Glomerular visceral epithelial cell (primary cell): ENCODE measurements at regions not wholly inside any gene's neighbourhood (a gene's known extent, or its start where the extent isn't known, plus 50 kb on each side); places are given as distances from the start of the nearest gene placed in this dataset.
A peak's percentile ranks its signal among the peaks of the same experiment; 100 is the strongest.
"Not testable (repeated sequence)": the region's sequence is repeated elsewhere in the genome, so short reads cannot be mapped to it uniquely, and the experiment has no call there.

Experiments
- DNase-seq: peaks from one replicate; pipeline ENCODE4 v3.0.0-alpha.2; 2016; ENCODE audit errors: extremely low spot score

GRCh38 chr15:81822587-81822986 lies 223.2 kb downstream of the MEX3B start:
- not testable (repeated sequence) for DNase-seq

GRCh38 chr15:81819924-81820635 lies 225.7 kb downstream of the MEX3B start:
- DNase-seq: no peak

GRCh38 chr15:81814882-81815455 lies 230.8 kb downstream of the MEX3B start:
- DNase-seq: no peak

- no peak for DNase-seq
Measured at GRCh38 chr15:81813215-81813614, 232.6 kb downstream of the MEX3B start.

- no peak for DNase-seq
Measured at GRCh38 chr15:81812456-81812855, 233.4 kb downstream of the MEX3B start.

GRCh38 chr15:81811736-81812135 lies 234.1 kb downstream of the MEX3B start:
- no peak for DNase-seq

GRCh38 chr15:81809543-81809942 lies 236.3 kb downstream of the MEX3B start:
- peak; percentile 1 for DNase-seq

GRCh38 chr15:81807806-81808205 lies 238.0 kb downstream of the MEX3B start:
- no peak for DNase-seq

GRCh38 chr15:81807186-81807585 lies 238.6 kb downstream of the MEX3B start:
- no peak for DNase-seq

GRCh38 chr15:81795899-81796298 lies 249.9 kb downstream of the MEX3B start:
- no peak for DNase-seq

GRCh38 chr15:81792646-81793045 lies 253.2 kb downstream of the MEX3B start:
- DNase-seq: no peak

GRCh38 chr15:81791322-81791721 lies 254.5 kb downstream of the MEX3B start:
- DNase-seq: not testable (repeated sequence)

GRCh38 chr15:81789403-81789802 lies 256.4 kb downstream of the MEX3B start:
- DNase-seq: no peak

- no peak for DNase-seq
Measured at GRCh38 chr15:81786776-81787175, 259.0 kb downstream of the MEX3B start.

GRCh38 chr15:81785679-81786078 lies 260.1 kb downstream of the MEX3B start:
- no peak for DNase-seq

GRCh38 chr15:81785181-81785580 lies 260.6 kb downstream of the MEX3B start:
- no peak for DNase-seq

GRCh38 chr15:81784751-81785150 lies 261.1 kb downstream of the MEX3B start:
- no peak for DNase-seq

- DNase-seq: no peak
Measured at GRCh38 chr15:81783586-81783985, 262.2 kb downstream of the MEX3B start.

- DNase-seq: no peak
Measured at GRCh38 chr15:81783076-81783475, 262.7 kb downstream of the MEX3B start.

GRCh38 chr15:81781395-81781794 lies 264.4 kb downstream of the MEX3B start:
- no peak for DNase-seq

- no peak for DNase-seq
Measured at GRCh38 chr15:81780966-81781365, 264.9 kb downstream of the MEX3B start.

GRCh38 chr15:81779181-81779580 lies 266.6 kb downstream of the MEX3B start:
- no peak for DNase-seq

GRCh38 chr15:81777546-81777945 lies 268.3 kb downstream of the MEX3B start:
- DNase-seq: no peak

- no peak for DNase-seq
Measured at GRCh38 chr15:81776976-81777375, 268.8 kb downstream of the MEX3B start.
